Keratinocyte (primary cell): ENCODE measurements at regions not wholly inside any gene's neighbourhood (a gene's known extent, or its start where the extent isn't known, plus 50 kb on each side); places are given as distances from the start of the nearest gene placed in this dataset.

Source experiments
- EZH2 ChIP-seq: IDR thresholded peaks from one replicate; pipeline ENCODE4 v1.6.1; 2012; ENCODE audit warnings: inconsistent platforms, mild to moderate bottlenecking, low read length, moderate library complexity
- TF ChIP-seq, protein P1 (sequence below), 3 experiments: IDR thresholded peaks in 1 of 3; conservative IDR thresholded peaks in 1 of 3; optimal IDR thresholded peaks in 1 of 3; 2 replicates in 2 of 3; 3 replicates in 1 of 3; pipeline versions ENCODE3 to v1.5.1; 2011; ENCODE audit warnings: low read length in 3 of 3, mild to moderate bottlenecking in 3 of 3, moderate library complexity in 2 of 3, control low read depth in 1 of 3, inconsistent platforms in 1 of 3; ENCODE audit not compliant: insufficient read depth in 2 of 3; ENCODE audit errors: extremely low read depth in 1 of 3

DNA sequence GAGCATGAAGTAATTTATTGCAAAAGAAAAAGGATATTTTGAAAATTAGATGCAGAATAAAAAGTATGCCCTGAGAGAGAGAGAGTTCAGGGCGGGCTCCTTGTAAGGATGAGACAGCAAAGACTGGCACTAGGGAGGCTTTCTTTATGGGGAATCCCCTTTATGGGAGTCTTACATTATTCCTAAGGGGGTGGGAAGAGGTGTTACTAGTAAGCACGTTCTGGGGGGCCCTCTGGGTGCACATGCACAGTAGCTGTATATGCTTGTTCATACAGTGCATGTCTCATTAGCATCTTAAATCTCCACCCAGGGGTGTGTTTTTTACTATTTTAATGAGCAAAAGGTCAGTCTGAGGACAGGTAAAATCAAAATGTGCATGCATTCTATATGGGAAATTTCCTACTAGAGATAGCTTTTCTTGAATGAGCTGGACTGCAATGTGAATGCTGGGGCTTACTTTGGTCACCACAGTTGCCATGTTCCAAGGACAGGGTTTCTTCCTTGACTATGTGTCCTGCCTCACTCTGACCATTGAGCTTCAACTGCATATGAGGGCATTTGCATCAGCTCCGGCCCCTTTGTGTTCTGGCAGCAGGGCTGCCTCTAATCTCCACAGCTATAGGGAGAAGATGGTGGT lies 614.1 kb downstream of the NUF2 start:
- TF ChIP-seq, protein P1, sequence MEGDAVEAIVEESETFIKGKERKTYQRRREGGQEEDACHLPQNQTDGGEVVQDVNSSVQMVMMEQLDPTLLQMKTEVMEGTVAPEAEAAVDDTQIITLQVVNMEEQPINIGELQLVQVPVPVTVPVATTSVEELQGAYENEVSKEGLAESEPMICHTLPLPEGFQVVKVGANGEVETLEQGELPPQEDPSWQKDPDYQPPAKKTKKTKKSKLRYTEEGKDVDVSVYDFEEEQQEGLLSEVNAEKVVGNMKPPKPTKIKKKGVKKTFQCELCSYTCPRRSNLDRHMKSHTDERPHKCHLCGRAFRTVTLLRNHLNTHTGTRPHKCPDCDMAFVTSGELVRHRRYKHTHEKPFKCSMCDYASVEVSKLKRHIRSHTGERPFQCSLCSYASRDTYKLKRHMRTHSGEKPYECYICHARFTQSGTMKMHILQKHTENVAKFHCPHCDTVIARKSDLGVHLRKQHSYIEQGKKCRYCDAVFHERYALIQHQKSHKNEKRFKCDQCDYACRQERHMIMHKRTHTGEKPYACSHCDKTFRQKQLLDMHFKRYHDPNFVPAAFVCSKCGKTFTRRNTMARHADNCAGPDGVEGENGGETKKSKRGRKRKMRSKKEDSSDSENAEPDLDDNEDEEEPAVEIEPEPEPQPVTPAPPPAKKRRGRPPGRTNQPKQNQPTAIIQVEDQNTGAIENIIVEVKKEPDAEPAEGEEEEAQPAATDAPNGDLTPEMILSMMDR (optimal IDR thresholded peaks at IDR 0.05 in 1 of 3, IDR thresholded peaks at IDR 0.05 in 1 of 3, conservative IDR thresholded peaks at IDR 0.05 in 1 of 3; ENCODE audit: extremely low read depth in 1 of 3, insufficient read depth in 2 of 3, low read length in 3 of 3): no peak
- no peak for TF ChIP-seq EZH2
